ENCODE measurements at regions not wholly inside any gene's neighbourhood (a gene's known extent, or its start where the extent isn't known, plus 50 kb on each side); places are given as distances from the start of the nearest gene placed in this dataset.

DNA sequence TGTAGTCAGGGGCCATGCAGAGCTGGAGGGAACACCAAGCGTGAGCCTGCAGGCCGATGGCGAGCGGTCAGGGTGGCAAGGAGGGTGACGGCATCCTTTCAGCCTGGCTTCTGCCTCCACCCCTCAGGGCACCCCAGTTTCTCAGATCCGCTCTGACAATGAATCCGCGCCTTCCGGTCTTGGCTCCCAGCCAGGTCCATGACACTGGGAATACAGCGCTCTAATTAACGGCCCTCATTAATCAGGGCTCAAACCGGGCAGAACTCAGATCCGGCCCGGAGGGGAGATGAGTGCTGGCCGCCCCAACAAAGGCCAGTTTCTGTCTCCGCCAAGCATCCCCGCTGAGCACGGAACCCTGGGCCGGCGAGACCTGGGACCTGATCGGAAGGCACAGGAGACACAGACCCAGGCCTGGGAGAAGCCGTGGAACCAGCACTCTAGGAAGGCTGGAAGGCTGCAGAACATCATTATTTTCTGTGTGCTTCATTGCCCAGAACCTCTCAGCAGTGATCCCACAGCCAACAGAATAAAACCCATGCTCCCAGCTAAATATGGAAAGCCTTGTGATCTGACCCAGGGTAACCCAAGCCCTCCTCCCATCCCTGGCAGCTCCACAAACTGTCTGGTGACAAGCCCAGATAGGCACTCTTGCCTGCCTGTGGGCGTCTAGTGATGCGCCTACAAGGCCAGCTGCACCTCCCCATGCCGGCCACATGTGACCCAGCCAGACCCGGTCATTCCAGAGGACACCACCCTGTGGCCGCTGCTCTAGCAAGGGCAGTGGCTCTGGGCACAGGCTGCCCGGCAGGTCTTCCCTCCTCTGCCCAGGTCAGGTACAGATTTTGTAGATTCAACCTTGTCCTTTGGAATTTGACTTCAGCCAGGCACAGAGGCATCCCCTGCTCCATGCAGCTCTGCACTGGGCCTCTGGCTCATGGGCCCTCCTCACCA lies 438.7 kb upstream of the MYT1L start:
- H3K4me3 ChIP-seq (ENCODE audit: low read depth, low read length): no peak overlapping the region
- TF ChIP-seq, protein P1, sequence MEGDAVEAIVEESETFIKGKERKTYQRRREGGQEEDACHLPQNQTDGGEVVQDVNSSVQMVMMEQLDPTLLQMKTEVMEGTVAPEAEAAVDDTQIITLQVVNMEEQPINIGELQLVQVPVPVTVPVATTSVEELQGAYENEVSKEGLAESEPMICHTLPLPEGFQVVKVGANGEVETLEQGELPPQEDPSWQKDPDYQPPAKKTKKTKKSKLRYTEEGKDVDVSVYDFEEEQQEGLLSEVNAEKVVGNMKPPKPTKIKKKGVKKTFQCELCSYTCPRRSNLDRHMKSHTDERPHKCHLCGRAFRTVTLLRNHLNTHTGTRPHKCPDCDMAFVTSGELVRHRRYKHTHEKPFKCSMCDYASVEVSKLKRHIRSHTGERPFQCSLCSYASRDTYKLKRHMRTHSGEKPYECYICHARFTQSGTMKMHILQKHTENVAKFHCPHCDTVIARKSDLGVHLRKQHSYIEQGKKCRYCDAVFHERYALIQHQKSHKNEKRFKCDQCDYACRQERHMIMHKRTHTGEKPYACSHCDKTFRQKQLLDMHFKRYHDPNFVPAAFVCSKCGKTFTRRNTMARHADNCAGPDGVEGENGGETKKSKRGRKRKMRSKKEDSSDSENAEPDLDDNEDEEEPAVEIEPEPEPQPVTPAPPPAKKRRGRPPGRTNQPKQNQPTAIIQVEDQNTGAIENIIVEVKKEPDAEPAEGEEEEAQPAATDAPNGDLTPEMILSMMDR (IDR thresholded peaks at IDR 0.05; ENCODE audit: low read depth, low read length, missing control alignments): no peak
- in situ Hi-C loops (cut with HindIII; ENCODE audit: low sequenced_read_pairs): no loop called here
- DNase-seq (ENCODE audit: low read depth): no peak

DNA sequence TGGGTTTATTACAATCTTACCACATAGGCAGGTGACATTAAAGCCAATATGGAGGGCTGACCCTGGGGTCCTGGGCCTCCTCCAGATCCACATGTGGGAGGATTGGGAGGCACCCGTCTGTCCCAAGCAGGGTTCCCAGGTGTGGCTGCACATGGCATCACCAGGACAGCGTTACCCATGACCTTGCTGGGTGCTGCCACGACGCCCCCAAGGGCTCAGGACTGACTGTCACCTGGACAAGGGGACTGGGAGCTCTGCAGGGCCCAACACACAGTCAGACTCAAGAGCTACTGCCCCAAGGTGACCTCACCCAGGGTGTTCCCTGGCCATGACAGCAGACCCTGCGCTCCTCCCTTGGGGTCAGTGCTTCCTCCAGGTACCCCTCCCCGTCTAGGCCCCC lies 437.4 kb upstream of the MYT1L start:
- in situ Hi-C loops (cut with HindIII; ENCODE audit: low sequenced_read_pairs): no loop called here
- no peak overlapping the region for H3K4me3 ChIP-seq (ENCODE audit: low read depth, low read length)
- no peak for DNase-seq (ENCODE audit: low read depth)
- TF ChIP-seq, protein P1 (IDR thresholded peaks at IDR 0.05; ENCODE audit: low read depth, low read length, missing control alignments): no peak

DNA sequence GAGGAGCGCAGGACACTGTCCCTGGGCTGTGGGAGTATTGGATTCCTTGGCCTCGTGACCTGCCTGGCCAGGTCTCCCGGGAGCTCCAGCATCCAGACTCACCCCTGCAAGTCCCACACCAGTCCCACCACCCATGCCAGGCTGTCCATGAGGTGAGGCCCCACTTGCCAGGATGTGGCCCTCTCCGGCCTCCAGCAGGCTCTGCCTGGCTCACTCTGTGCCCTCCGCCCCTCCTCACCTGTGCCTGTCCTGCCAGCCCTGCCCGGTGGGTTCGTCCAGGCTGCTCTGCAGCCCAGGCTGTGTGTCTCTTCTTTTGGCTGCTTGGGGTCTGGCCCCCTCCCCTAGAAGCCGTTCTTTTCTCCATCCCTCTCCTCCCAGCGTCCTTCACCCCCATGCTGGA lies 436.8 kb upstream of the MYT1L start:
- in situ Hi-C loops (cut with HindIII; ENCODE audit: low sequenced_read_pairs): no loop called here
- TF ChIP-seq, protein P1 (IDR thresholded peaks at IDR 0.05; ENCODE audit: low read depth, low read length, missing control alignments): no peak
- no peak for DNase-seq (ENCODE audit: low read depth)
- no peak overlapping the region for H3K4me3 ChIP-seq (ENCODE audit: low read depth, low read length)

DNA sequence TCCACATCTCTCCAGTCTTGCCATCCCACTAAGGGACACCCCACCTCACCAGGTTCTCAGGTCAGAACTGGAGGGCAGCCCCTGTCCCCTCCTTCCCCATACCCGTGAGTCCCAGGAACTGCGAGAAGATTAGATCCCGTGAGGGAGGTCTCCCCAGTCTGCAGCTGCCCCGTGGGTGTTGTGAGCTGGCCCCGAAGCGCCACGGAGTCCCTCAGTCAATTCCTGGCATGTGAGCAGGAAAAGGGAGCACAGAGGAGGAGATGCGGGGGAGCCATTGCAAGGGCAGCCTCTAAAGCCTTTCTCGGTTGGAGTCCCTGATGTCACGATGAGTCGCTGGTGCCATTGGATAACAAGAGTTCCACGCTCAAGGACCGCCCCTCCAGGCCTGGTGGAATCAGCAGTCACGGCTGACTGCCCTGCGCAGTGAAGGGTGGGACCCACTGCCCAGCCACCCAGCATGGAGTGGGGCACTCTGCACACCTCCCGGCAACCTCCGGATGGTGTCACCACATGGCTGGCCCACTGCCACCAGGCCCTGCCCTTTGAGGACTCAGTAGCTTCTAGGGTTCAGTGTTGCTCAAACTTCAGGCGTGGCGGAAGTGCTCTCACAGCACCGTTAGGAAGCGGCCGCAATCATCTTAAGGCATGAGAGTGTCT lies 434.9 kb upstream of the MYT1L start:
- DNase-seq (ENCODE audit: low read depth): no peak
- TF ChIP-seq, protein P1 (IDR thresholded peaks at IDR 0.05; ENCODE audit: low read depth, low read length, missing control alignments): no peak
- H3K4me3 ChIP-seq (ENCODE audit: low read depth, low read length): no peak overlapping the region
- in situ Hi-C loops (cut with HindIII; ENCODE audit: low sequenced_read_pairs): no loop called here

- TF ChIP-seq, protein P1 (IDR thresholded peaks at IDR 0.05; ENCODE audit: low read depth, low read length, missing control alignments): no peak
- no peak overlapping the region for H3K4me3 ChIP-seq (ENCODE audit: low read depth, low read length)
- in situ Hi-C loops (cut with HindIII; ENCODE audit: low sequenced_read_pairs): no loop called here
- no peak for DNase-seq (ENCODE audit: low read depth)
These were observed 434.2 kb upstream of the MYT1L start for GRCh38 chr2:2765176-2765800.

- in situ Hi-C loops (cut with HindIII; ENCODE audit: low sequenced_read_pairs): no loop called here
- no peak overlapping the region for H3K4me3 ChIP-seq (ENCODE audit: low read depth, low read length)
- TF ChIP-seq, protein P1 (IDR thresholded peaks at IDR 0.05; ENCODE audit: low read depth, low read length, missing control alignments): no peak
- DNase-seq (ENCODE audit: low read depth): no peak
These were observed 433.7 kb upstream of the MYT1L start for GRCh38 chr2:2764739-2765138.

Measured in astrocyte of the cerebellum (primary cell).